ENCODE measurements at regions not wholly inside any gene's neighbourhood (a gene's known extent, or its start where the extent isn't known, plus 50 kb on each side); places are given as distances from the start of the nearest gene placed in this dataset.

- no peak overlapping the region for H3K4me3 ChIP-seq (replicated peaks in 1 of 3; ENCODE audit: insufficient read depth in 1 of 3, low read depth in 1 of 3, low read length in 3 of 3)
- CTCF ChIA-PET = interaction anchor here (1.5 to 2.6 kb wide), 2 partner anchors 9 to 11 kb away, joined by 3 to 15 read pairs; no protein-coding TSS in a partner anchor
- no peak overlapping the region for H2AFZ ChIP-seq (ENCODE audit: low read depth, low read length)
- dilution Hi-C loops (cut with MboI; ENCODE audit: extremely low pct_ligation_motif_present, low sequenced_read_pairs) (no loop called here), intact Hi-C loops (cut with micrococcal nuclease) (no loop called here)
- no peak overlapping the region for H3K27ac ChIP-seq (ENCODE audit: insufficient read depth, low read depth, low read length)
- no peaks in the 10 kb centered on the region for H3K9me1 ChIP-seq (replicated peaks; ENCODE audit: control insufficient read depth, extremely low read depth, insufficient read depth, low read length)
- H3K79me2 ChIP-seq (ENCODE audit: control insufficient read depth, insufficient read depth, low read length) = no peaks in the 10 kb centered on the region
- H3K4me2 ChIP-seq (ENCODE audit: insufficient read depth, low read length) = no peak overlapping the region
- BruUV-seq (replicated peaks) = no TSS peak
- no peak for FAIRE-seq
- no peaks in the 10 kb centered on the region for H3K27me3 ChIP-seq (ENCODE audit: control insufficient read depth in 2 of 2, insufficient read depth in 2 of 2, low read length in 2 of 2)
- no peak for DNase-seq (ENCODE audit: low read depth, low spot score)
- POLR2A ChIA-PET = no interaction called here
- H3K9me3 ChIP-seq (replicated peaks; ENCODE audit: control insufficient read depth, insufficient read depth, low read length) = no peaks in the 10 kb centered on the region
- H3K9ac ChIP-seq (replicated peaks; ENCODE audit: extremely low read depth, insufficient read depth, low read length) = no peak overlapping the region
- TF ChIP-seq EZH2 (IDR thresholded peaks at IDR 0.05; ENCODE audit: borderline replicate concordance, low read depth, low read length, severe bottlenecking) (no peak), MAX (IDR thresholded peaks at IDR 0.05; ENCODE audit: insufficient read depth, insufficient read length) (no peak), CTCF (IDR thresholded peaks at IDR 0.05; ENCODE audit: extremely low read depth in 1 of 2, insufficient read depth in 1 of 2, low read depth in 1 of 2, low read length in 2 of 2) (no peak), POLR2AphosphoS5 (IDR thresholded peaks at IDR 0.05; ENCODE audit: insufficient read depth, low read depth, low read length) (no peak), GATA2 (IDR thresholded peaks at IDR 0.05; ENCODE audit: insufficient read depth, insufficient read length, low read depth, low read length) (no peak), JUN (IDR thresholded peaks at IDR 0.05; ENCODE audit: borderline replicate concordance, insufficient read depth, insufficient read length, low read depth) (no peak), FOS (IDR thresholded peaks at IDR 0.05; ENCODE audit: borderline replicate concordance, insufficient read depth, low read length) (no peak), MYC (IDR thresholded peaks at IDR 0.05; ENCODE audit: low read depth, low read length) (no peak), POLR2A (IDR thresholded peaks at IDR 0.05; ENCODE audit: low read depth, low read length) (no peak)
- no peaks in the 10 kb centered on the region for H4K20me1 ChIP-seq (replicated peaks; ENCODE audit: control insufficient read depth, extremely low read depth, insufficient read depth, low read length)
- peaks cover 25% of the 10 kb centered on the region for H3K4me1 ChIP-seq (ENCODE audit: control insufficient read depth, extremely low read depth, insufficient read depth, low read length)
- no peaks in the 10 kb centered on the region for H3K36me3 ChIP-seq (ENCODE audit: control insufficient read depth in 2 of 2, extremely low read depth in 1 of 2, insufficient read depth in 2 of 2, low read length in 2 of 2)
These were observed 56.0 kb upstream of the RAI14 start for GRCh38 chr5:34600118-34600493.
